Activated naive CD4-positive, alpha-beta T cell (primary cell): ENCODE measurements at regions not wholly inside any gene's neighbourhood (a gene's known extent, or its start where the extent isn't known, plus 50 kb on each side); places are given as distances from the start of the nearest gene placed in this dataset.

Experiments used
- DNase-seq, 4 experiments: peaks; one replicate each; lab custom pipeline; 2025; lab: John Stamatoyannopoulos, UW

- DNase-seq: peak; percentile 84 to 95 (median 92)
These were observed 106.6 kb upstream of the HNRNPU start for GRCh38 chr1:244970744-244971551.

GRCh38 chr1:244970236-244970743 lies 105.9 kb upstream of the HNRNPU start:
- no peak for DNase-seq

GRCh38 chr1:244969355-244970235 lies 105.3 kb upstream of the HNRNPU start:
- DNase-seq: peak; percentile 26 to 66 (median 52)

- DNase-seq: no peak
These were observed 104.5 kb upstream of the HNRNPU start for GRCh38 chr1:244968881-244969280.

- no peak for DNase-seq
These were observed 104.1 kb upstream of the HNRNPU start for GRCh38 chr1:244968471-244968871.

GRCh38 chr1:244967159-244967558 lies 102.8 kb upstream of the HNRNPU start:
- no peak for DNase-seq

- no peak for DNase-seq
These were observed 101.1 kb upstream of the HNRNPU start for GRCh38 chr1:244965185-244966030.

GRCh38 chr1:244964112-244964971 lies 100.0 kb upstream of the HNRNPU start:
- peak in 1 of 4 experiments; percentile 2 for DNase-seq

- no peak for DNase-seq
These were observed 99.0 kb upstream of the HNRNPU start for GRCh38 chr1:244963231-244963826.

GRCh38 chr1:244962130-244962529 lies 97.8 kb upstream of the HNRNPU start:
- DNase-seq: no peak

- DNase-seq: no peak
These were observed 96.6 kb upstream of the HNRNPU start for GRCh38 chr1:244960904-244961303.

GRCh38 chr1:244958593-244958992 lies 94.2 kb upstream of the HNRNPU start:
- no peak for DNase-seq

GRCh38 chr1:244957525-244957924 lies 93.2 kb upstream of the HNRNPU start:
- no peak for DNase-seq

- no peak for DNase-seq
These were observed 92.8 kb upstream of the HNRNPU start for GRCh38 chr1:244957122-244957521.

GRCh38 chr1:244955661-244956060 lies 91.3 kb upstream of the HNRNPU start:
- no peak for DNase-seq

GRCh38 chr1:244954359-244954758 lies 90.0 kb upstream of the HNRNPU start:
- DNase-seq: no peak

- DNase-seq: no peak
These were observed 89.6 kb upstream of the HNRNPU start for GRCh38 chr1:244953901-244954300.

GRCh38 chr1:244952940-244953339 lies 88.6 kb upstream of the HNRNPU start:
- DNase-seq: no peak

GRCh38 chr1:244952280-244952933 lies 88.1 kb upstream of the HNRNPU start:
- no peak for DNase-seq

GRCh38 chr1:244948416-244948815 lies 84.1 kb upstream of the HNRNPU start:
- no peak for DNase-seq
